Loucy (cell line): ENCODE measurements at regions not wholly inside any gene's neighbourhood (a gene's known extent, or its start where the extent isn't known, plus 50 kb on each side); places are given as distances from the start of the nearest gene placed in this dataset.

Experiments
- EZH2phosphoT487 ChIP-seq: fragments of 200-600 bp; IDR thresholded peaks from 2 replicates; pipeline ENCODE4 v1.6.1; 2018; ENCODE audit warnings: antibody characterized with exemption, mild to moderate bottlenecking, moderate library complexity, borderline replicate concordance
- TF ChIP-seq, protein P1 (sequence below): fragments of 200-600 bp; sonication (generic); conservative IDR thresholded peaks from 2 replicates; pipeline ENCODE4 v1.5.1; 2014; ENCODE audit warnings: mild to moderate bottlenecking, antibody characterized with exemption, low read length

DNA sequence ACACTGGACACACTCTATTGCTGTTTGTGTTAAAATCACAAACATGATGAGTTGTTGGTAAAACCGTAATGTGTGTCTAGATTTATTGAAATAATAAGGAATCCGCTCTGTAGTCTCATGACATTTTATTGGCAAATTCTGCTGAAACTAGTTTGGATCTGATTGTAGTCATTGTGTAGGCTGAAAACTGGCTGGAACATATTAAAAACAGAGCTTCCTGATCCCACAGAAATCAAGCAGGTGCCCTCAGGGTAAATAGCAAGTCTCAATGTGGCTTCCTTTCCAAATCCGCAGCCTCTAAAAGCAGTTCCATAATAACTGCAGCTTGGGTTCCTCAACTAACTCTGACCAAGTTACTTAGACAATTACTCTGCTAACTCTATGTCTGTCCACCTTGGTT, 427.5 kb upstream of the KIF2A start:
- TF ChIP-seq EZH2phosphoT487 = no peak
- TF ChIP-seq, protein P1, sequence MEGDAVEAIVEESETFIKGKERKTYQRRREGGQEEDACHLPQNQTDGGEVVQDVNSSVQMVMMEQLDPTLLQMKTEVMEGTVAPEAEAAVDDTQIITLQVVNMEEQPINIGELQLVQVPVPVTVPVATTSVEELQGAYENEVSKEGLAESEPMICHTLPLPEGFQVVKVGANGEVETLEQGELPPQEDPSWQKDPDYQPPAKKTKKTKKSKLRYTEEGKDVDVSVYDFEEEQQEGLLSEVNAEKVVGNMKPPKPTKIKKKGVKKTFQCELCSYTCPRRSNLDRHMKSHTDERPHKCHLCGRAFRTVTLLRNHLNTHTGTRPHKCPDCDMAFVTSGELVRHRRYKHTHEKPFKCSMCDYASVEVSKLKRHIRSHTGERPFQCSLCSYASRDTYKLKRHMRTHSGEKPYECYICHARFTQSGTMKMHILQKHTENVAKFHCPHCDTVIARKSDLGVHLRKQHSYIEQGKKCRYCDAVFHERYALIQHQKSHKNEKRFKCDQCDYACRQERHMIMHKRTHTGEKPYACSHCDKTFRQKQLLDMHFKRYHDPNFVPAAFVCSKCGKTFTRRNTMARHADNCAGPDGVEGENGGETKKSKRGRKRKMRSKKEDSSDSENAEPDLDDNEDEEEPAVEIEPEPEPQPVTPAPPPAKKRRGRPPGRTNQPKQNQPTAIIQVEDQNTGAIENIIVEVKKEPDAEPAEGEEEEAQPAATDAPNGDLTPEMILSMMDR = no peak
